ELR (cell line): ENCODE measurements at regions not wholly inside any gene's neighbourhood (a gene's known extent, or its start where the extent isn't known, plus 50 kb on each side); places are given as distances from the start of the nearest gene placed in this dataset.
"Not testable (repeated sequence)": the region's sequence is repeated elsewhere in the genome, so short reads cannot be mapped to it uniquely, and the experiment has no call there.

ENCODE experiments used
- DNase-seq: peaks from one replicate; pipeline ENCODE4 v3.0.0-alpha.2; 2015; ENCODE audit warnings: low read depth

- not testable (repeated sequence) for DNase-seq
Measured at GRCh38 chr2:156254637-156255067, 77.9 kb downstream of the NR4A2 start.

- no peak for DNase-seq
Measured at GRCh38 chr2:156253765-156254164, 78.8 kb downstream of the NR4A2 start.

GRCh38 chr2:156242874-156243273 lies 89.6 kb downstream of the NR4A2 start:
- no peak for DNase-seq

- no peak for DNase-seq
Measured at GRCh38 chr2:156237558-156237957, 95.0 kb downstream of the NR4A2 start.

GRCh38 chr2:156229724-156230362 lies 102.7 kb downstream of the NR4A2 start:
- no peak for DNase-seq

GRCh38 chr2:156223328-156223727 lies 109.2 kb downstream of the NR4A2 start:
- not testable (repeated sequence) for DNase-seq

- no peak for DNase-seq
Measured at GRCh38 chr2:156221703-156222102, 110.8 kb downstream of the NR4A2 start.

GRCh38 chr2:156219491-156220100 lies 112.9 kb downstream of the NR4A2 start:
- no peak for DNase-seq

GRCh38 chr2:156215656-156216055 lies 116.9 kb downstream of the NR4A2 start:
- DNase-seq, result no peak

GRCh38 chr2:156211318-156211717 lies 121.2 kb downstream of the NR4A2 start:
- DNase-seq, result no peak

GRCh38 chr2:156206355-156206754 lies 126.2 kb downstream of the NR4A2 start:
- no peak for DNase-seq

- no peak for DNase-seq
Measured at GRCh38 chr2:156199588-156199987, 132.9 kb downstream of the NR4A2 start.

GRCh38 chr2:156196031-156196430 lies 136.5 kb downstream of the NR4A2 start:
- no peak for DNase-seq

GRCh38 chr2:156192468-156192867 lies 140.1 kb downstream of the NR4A2 start:
- peak; percentile 15 for DNase-seq

- DNase-seq, result no peak
Measured at GRCh38 chr2:156191527-156191926, 141.0 kb downstream of the NR4A2 start.

GRCh38 chr2:156190517-156190916 lies 142.0 kb downstream of the NR4A2 start:
- no peak for DNase-seq

GRCh38 chr2:156189584-156189983 lies 142.9 kb downstream of the NR4A2 start:
- DNase-seq, result no peak

GRCh38 chr2:156189143-156189542 lies 143.4 kb downstream of the NR4A2 start:
- DNase-seq, result no peak

GRCh38 chr2:156182132-156182531 lies 150.4 kb downstream of the NR4A2 start:
- no peak for DNase-seq

GRCh38 chr2:156181208-156181607 lies 151.3 kb downstream of the NR4A2 start:
- no peak for DNase-seq

- DNase-seq, result no peak
Measured at GRCh38 chr2:156177654-156178053, 154.9 kb downstream of the NR4A2 start.

- no peak for DNase-seq
Measured at GRCh38 chr2:156175946-156176345, 156.6 kb downstream of the NR4A2 start.

GRCh38 chr2:156170929-156171328 lies 161.6 kb downstream of the NR4A2 start:
- DNase-seq, result no peak

GRCh38 chr2:156165742-156166141 lies 166.8 kb downstream of the NR4A2 start:
- no peak for DNase-seq
